GM21360 (cell line): ENCODE measurements at regions not wholly inside any gene's neighbourhood (a gene's known extent, or its start where the extent isn't known, plus 50 kb on each side); places are given as distances from the start of the nearest gene placed in this dataset.
"Not testable (repeated sequence)": the region's sequence is repeated elsewhere in the genome, so short reads cannot be mapped to it uniquely, and the experiment has no call there.

ENCODE experiments used
- ATAC-seq: cut with Tn5 transposase; IDR thresholded peaks from one replicate; pipeline ENCODE4 v1.9.1; 2021; ENCODE audit warnings: mild to moderate bottlenecking, moderate library complexity; ENCODE audit not compliant: unreplicated experiment

- no peak for ATAC-seq
These were observed 120.4 kb upstream of the KRR1 start for GRCh38 chr12:75631831-75632230.

DNA sequence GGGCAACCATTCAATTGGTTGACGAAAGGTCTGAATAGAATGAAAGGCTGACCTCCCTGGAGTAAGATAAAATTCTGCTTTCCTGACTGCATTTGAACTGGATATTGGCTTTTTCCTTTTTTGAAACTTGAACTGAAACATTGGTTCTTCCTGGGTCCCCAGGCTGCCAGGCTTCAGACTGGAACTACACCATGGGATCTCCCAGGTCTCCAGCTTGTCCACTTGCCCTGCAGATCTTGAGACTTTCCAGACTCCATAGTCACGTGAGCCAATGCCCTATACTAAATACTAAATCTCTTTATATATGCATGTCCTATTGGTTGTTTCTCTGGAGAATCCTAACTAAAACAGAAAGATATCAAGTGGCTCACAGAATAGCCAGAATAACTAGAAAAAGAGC lies 118.7 kb upstream of the KRR1 start:
- ATAC-seq, result no peak

- ATAC-seq, result no peak
These were observed 117.5 kb upstream of the KRR1 start for GRCh38 chr12:75628916-75629315.

GRCh38 chr12:75628511-75628910 lies 117.1 kb upstream of the KRR1 start:
- ATAC-seq, result no peak

- ATAC-seq, result no peak
These were observed 112.3 kb upstream of the KRR1 start for GRCh38 chr12:75623631-75624154.

DNA sequence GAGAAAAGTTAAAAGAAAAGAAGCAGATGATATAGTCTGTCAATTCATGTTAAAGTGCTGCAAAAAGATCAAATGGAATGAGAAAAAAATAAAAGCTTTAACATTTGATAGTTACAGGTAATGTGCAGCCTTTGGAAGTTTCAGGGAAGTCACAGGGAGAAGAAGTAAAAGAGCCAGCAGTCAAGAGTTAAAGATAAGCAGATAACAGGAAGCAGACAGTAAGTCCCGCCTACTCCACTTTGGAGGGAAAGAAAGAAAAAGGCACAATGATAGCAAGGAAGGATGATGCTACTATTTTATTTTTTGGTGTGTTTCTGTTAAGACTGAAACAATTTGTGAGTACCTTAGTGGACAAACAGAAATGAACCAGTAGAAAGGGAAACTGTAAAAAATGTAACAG lies 111.1 kb upstream of the KRR1 start:
- ATAC-seq, result no peak

DNA sequence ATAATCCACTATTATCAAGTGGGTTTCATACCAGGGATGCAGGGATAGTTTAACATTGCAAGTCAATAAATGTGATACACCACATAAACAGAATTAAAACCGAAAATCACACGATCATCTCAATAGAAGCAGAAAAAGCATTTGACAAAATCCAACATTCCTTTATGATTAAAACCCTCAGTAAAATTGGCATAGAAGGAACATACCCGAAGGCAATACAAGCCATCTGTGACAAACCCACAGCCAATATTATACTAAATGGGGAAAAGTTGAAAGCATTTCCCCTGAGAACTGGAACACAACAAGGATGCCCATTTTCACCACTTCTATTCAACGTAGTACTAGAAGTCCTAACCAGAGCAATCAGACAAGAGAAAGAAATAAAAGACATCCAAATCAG lies 103.0 kb upstream of the KRR1 start:
- not testable (repeated sequence) for ATAC-seq

GRCh38 chr12:75613981-75614380 lies 102.6 kb upstream of the KRR1 start:
- no peak for ATAC-seq

- ATAC-seq, result no peak
These were observed 99.6 kb upstream of the KRR1 start for GRCh38 chr12:75611041-75611440.

- ATAC-seq, result no peak
These were observed 95.5 kb upstream of the KRR1 start for GRCh38 chr12:75606956-75607355.

- no peak for ATAC-seq
These were observed 94.7 kb upstream of the KRR1 start for GRCh38 chr12:75606151-75606550.

- no peak for ATAC-seq
These were observed 92.1 kb upstream of the KRR1 start for GRCh38 chr12:75603475-75603874.

GRCh38 chr12:75602106-75602505 lies 90.7 kb upstream of the KRR1 start:
- ATAC-seq, result no peak

DNA sequence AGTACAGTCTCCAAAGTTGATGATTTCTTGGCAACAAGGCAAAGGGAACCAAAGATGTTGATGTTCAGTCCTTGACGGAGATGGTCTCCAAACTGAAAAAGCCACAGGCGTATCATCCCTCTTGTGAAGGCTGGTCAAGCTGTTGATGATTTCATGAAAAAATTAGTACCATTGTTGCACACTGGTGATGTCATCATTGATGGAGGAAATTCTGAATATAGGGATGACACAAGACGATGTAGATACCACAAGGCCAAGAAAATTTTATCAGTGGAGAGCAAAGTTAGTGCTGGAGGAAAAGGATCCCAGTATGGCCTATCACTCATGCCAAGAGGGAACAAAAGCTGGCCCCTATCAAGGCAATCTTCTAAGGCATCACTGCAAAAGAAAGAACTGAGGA lies 88.7 kb upstream of the KRR1 start:
- no peak for ATAC-seq

- no peak for ATAC-seq
These were observed 87.7 kb upstream of the KRR1 start for GRCh38 chr12:75599061-75599460.

- no peak for ATAC-seq
These were observed 85.0 kb upstream of the KRR1 start for GRCh38 chr12:75596406-75596805.

DNA sequence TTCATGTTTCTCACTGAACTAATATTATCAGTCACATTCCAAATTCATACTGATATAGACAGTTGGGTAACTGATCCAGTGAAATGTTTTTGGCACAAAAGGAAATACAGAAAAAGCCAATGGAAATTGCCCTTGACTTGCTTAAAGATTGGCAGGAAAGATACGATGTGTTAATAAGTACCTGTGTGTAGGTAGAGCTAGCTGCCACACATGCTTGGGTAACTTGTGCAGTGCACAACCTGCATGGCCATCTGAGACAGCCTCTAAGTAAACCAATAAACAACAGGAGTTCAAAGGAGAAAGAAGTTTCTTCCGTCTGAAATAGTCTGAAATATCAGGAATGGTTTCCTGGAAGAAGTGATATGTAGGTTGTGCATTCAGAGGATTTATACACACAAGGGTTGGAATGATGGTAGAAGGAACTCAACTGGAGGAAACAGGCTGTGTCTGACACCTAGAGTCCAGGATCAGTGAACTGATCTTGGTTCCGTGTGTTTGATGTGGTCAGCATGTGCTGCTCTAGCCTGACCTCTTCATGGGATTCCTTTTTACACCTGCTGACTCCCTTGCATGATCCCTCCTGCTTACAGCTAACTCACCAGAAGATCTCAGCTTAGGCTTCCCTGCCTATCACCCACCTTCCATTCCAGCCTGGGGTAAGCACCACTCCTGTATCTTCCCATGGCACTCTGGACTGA lies 81.4 kb upstream of the KRR1 start:
- no peak for ATAC-seq

- ATAC-seq, result no peak
These were observed 80.7 kb upstream of the KRR1 start for GRCh38 chr12:75592086-75592485.

GRCh38 chr12:75591628-75592027 lies 80.2 kb upstream of the KRR1 start:
- no peak for ATAC-seq

DNA sequence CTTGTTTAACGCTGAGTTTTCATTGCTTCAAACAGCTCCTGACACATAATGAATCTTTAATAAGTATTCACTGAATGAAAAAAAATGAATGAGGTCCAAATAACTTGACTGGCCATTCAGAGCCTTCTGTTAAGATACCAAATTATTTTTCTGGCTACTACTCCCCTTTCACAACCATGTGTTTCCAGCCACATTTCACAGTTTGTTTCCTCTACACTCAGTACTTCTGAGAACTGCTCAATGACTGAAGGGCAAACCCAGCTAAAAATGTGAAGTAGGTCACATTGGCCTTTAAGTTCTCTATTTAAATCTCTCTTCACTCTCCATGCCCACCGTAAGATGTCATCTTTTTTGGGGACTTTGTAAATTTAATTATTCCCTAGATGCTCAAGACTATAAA lies 78.4 kb upstream of the KRR1 start:
- ATAC-seq, result no peak

GRCh38 chr12:75587340-75588106 lies 76.1 kb upstream of the KRR1 start:
- ATAC-seq, result no peak

DNA sequence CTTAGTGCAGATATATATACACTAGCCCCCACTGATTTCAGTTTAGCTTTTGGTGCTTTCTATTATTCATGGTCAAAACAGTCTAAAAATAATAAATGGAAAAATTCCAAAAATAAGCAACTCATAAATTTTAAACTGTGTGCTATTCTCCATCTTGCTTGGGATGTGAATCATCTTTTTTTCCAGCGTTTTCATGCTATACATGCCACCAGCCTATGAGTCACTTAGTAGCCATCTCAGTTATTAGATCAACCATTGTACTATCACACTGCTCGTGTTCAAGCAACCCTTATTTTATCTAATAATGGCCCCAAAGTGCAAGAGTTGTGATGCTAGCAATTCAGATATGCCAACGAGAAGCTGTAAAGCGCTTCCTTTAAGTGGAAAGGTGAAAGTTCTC lies 73.9 kb upstream of the KRR1 start:
- no peak for ATAC-seq
